ENCODE measurements at regions not wholly inside any gene's neighbourhood (a gene's known extent, or its start where the extent isn't known, plus 50 kb on each side); places are given as distances from the start of the nearest gene placed in this dataset.

GRCh38 chr9:26750162-26750561 is 142.4 kb downstream of the CAAP1 start:
- DNase-seq (no peak), ATAC-seq (no peak)
- H3K4me3 Mint-ChIP-seq: no peak overlapping the region
- no peaks in the 10 kb centered on the region for H3K27me3 Mint-ChIP-seq
- H3K27ac Mint-ChIP-seq: no peak overlapping the region
- no peaks in the 10 kb centered on the region for H3K4me1 Mint-ChIP-seq
- no peaks in the 10 kb centered on the region for H3K9me3 Mint-ChIP-seq
- H3K36me3 Mint-ChIP-seq (ENCODE audit: low read depth): no peaks in the 10 kb centered on the region

- ATAC-seq: no peak
- no peaks in the 10 kb centered on the region for H3K36me3 Mint-ChIP-seq (ENCODE audit: low read depth)
Measured at GRCh38 chr9:26748449-26749058, 144.0 kb downstream of the CAAP1 start.

GRCh38 chr9:26747611-26748010 is 145.0 kb downstream of the CAAP1 start:
- Mint-ChIP-seq H3K27me3 (no peaks in the 10 kb centered on the region), H3K4me1 (no peaks in the 10 kb centered on the region)

More at GRCh38 chr9:26748449-26749058, 144.0 kb downstream of the CAAP1 start:
- Mint-ChIP-seq H3K27ac (no peak overlapping the region), H3K4me1 (no peaks in the 10 kb centered on the region), H3K4me3 (no peak overlapping the region), H3K27me3 (no peaks in the 10 kb centered on the region), H3K9me3 (no peaks in the 10 kb centered on the region)
- no peak for DNase-seq

GRCh38 chr9:26746357-26747072 is 146.1 kb downstream of the CAAP1 start:
- no peak for DNase-seq
- no peaks in the 10 kb centered on the region for H3K27me3 Mint-ChIP-seq
- no peak overlapping the region for H3K4me3 Mint-ChIP-seq
- no peaks in the 10 kb centered on the region for H3K4me1 Mint-ChIP-seq
- H3K9me3 Mint-ChIP-seq: no peaks in the 10 kb centered on the region
- H3K36me3 Mint-ChIP-seq (ENCODE audit: low read depth): no peaks in the 10 kb centered on the region
- no peak for ATAC-seq
- H3K27ac Mint-ChIP-seq: no peak overlapping the region

More at GRCh38 chr9:26747611-26748010, 145.0 kb downstream of the CAAP1 start:
- ATAC-seq (no peak), DNase-seq (no peak)
- Mint-ChIP-seq H3K36me3 (ENCODE audit: low read depth) (no peaks in the 10 kb centered on the region), H3K4me3 (no peak overlapping the region), H3K27ac (no peak overlapping the region), H3K9me3 (no peaks in the 10 kb centered on the region)

GRCh38 chr9:26745111-26745510 is 147.5 kb downstream of the CAAP1 start:
- no peak overlapping the region for H3K27ac Mint-ChIP-seq
- H3K4me1 Mint-ChIP-seq: no peaks in the 10 kb centered on the region
- no peak for ATAC-seq
- H3K9me3 Mint-ChIP-seq: no peaks in the 10 kb centered on the region
- no peak for DNase-seq
- no peak overlapping the region for H3K4me3 Mint-ChIP-seq
- H3K36me3 Mint-ChIP-seq (ENCODE audit: low read depth): no peaks in the 10 kb centered on the region
- H3K27me3 Mint-ChIP-seq: no peaks in the 10 kb centered on the region

GRCh38 chr9:26744191-26744965 is 148.2 kb downstream of the CAAP1 start:
- Mint-ChIP-seq H3K4me3 (no peak overlapping the region), H3K9me3 (peaks cover 4% of the 10 kb centered on the region), H3K27me3 (no peaks in the 10 kb centered on the region), H3K36me3 (ENCODE audit: low read depth) (no peaks in the 10 kb centered on the region), H3K4me1 (no peaks in the 10 kb centered on the region), H3K27ac (no peak overlapping the region)
- no peak for DNase-seq
- no peak for ATAC-seq

- no peak overlapping the region for H3K27ac Mint-ChIP-seq
- H3K4me1 Mint-ChIP-seq: no peaks in the 10 kb centered on the region
- H3K27me3 Mint-ChIP-seq: peaks cover 3% of the 10 kb centered on the region
- ATAC-seq: no peak
- no peak for DNase-seq
- H3K9me3 Mint-ChIP-seq: peaks cover 8% of the 10 kb centered on the region
- H3K36me3 Mint-ChIP-seq (ENCODE audit: low read depth): no peaks in the 10 kb centered on the region
- no peak overlapping the region for H3K4me3 Mint-ChIP-seq
Measured at GRCh38 chr9:26742828-26743476, 149.7 kb downstream of the CAAP1 start.

GRCh38 chr9:26735160-26735559 is 157.4 kb downstream of the CAAP1 start:
- no peaks in the 10 kb centered on the region for H3K4me1 Mint-ChIP-seq

GRCh38 chr9:26729187-26729586 is 163.4 kb downstream of the CAAP1 start:
- Mint-ChIP-seq H3K4me3 (no peak overlapping the region), H3K36me3 (ENCODE audit: low read depth) (no peaks in the 10 kb centered on the region), H3K27me3 (peaks cover 6% of the 10 kb centered on the region), H3K4me1 (no peaks in the 10 kb centered on the region), H3K9me3 (peaks cover 17% of the 10 kb centered on the region), H3K27ac (no peak overlapping the region)
- DNase-seq (no peak), ATAC-seq (no peak)

More at GRCh38 chr9:26735160-26735559, 157.4 kb downstream of the CAAP1 start:
- Mint-ChIP-seq H3K27ac (no peak overlapping the region), H3K9me3 (peaks cover 30% of the 10 kb centered on the region), H3K4me3 (no peak overlapping the region), H3K27me3 (peaks cover 3% of the 10 kb centered on the region), H3K36me3 (ENCODE audit: low read depth) (no peaks in the 10 kb centered on the region)
- ATAC-seq: no peak
- no peak for DNase-seq

GRCh38 chr9:26727471-26727870 is 165.1 kb downstream of the CAAP1 start:
- Mint-ChIP-seq H3K4me1 (no peaks in the 10 kb centered on the region), H3K27me3 (peaks cover 14% of the 10 kb centered on the region), H3K4me3 (no peak overlapping the region), H3K9me3 (peaks cover 11% of the 10 kb centered on the region), H3K27ac (no peak overlapping the region), H3K36me3 (ENCODE audit: low read depth) (no peaks in the 10 kb centered on the region)
- ATAC-seq (no peak), DNase-seq (no peak)

GRCh38 chr9:26725573-26725972 is 167.0 kb downstream of the CAAP1 start:
- DNase-seq (no peak), ATAC-seq (no peak)
- Mint-ChIP-seq H3K27ac (no peak overlapping the region), H3K4me3 (no peak overlapping the region), H3K27me3 (peaks cover 14% of the 10 kb centered on the region), H3K9me3 (no peaks in the 10 kb centered on the region), H3K4me1 (no peaks in the 10 kb centered on the region), H3K36me3 (ENCODE audit: low read depth) (no peaks in the 10 kb centered on the region)

GRCh38 chr9:26723486-26723885 is 169.1 kb downstream of the CAAP1 start:
- H3K4me3 Mint-ChIP-seq: no peak overlapping the region
- no peak overlapping the region for H3K27ac Mint-ChIP-seq
- DNase-seq: peak; percentile 20
- peaks cover 14% of the 10 kb centered on the region for H3K27me3 Mint-ChIP-seq
- no peak for ATAC-seq
- H3K36me3 Mint-ChIP-seq (ENCODE audit: low read depth): no peaks in the 10 kb centered on the region
- H3K4me1 Mint-ChIP-seq: no peaks in the 10 kb centered on the region
- H3K9me3 Mint-ChIP-seq: no peaks in the 10 kb centered on the region

- ATAC-seq (no peak), DNase-seq (no peak)
- Mint-ChIP-seq H3K27ac (no peak overlapping the region), H3K9me3 (no peaks in the 10 kb centered on the region), H3K4me3 (no peak overlapping the region), H3K4me1 (no peaks in the 10 kb centered on the region), H3K27me3 (peaks cover 14% of the 10 kb centered on the region), H3K36me3 (ENCODE audit: low read depth) (no peaks in the 10 kb centered on the region)
Measured at GRCh38 chr9:26722755-26723154, 169.8 kb downstream of the CAAP1 start.

GRCh38 chr9:26710008-26710407 is 182.6 kb downstream of the CAAP1 start:
- peaks cover 6% of the 10 kb centered on the region for H3K9me3 Mint-ChIP-seq
- H3K4me1 Mint-ChIP-seq: peaks cover 3% of the 10 kb centered on the region
- H3K36me3 Mint-ChIP-seq (ENCODE audit: low read depth): no peaks in the 10 kb centered on the region
- DNase-seq (no peak), ATAC-seq (no peak)
- no peak overlapping the region for H3K4me3 Mint-ChIP-seq
- H3K27me3 Mint-ChIP-seq: peaks cover 3% of the 10 kb centered on the region
- no peak overlapping the region for H3K27ac Mint-ChIP-seq
